Heart right ventricle (tissue), 16 donors: ENCODE measurements at regions not wholly inside any gene's neighbourhood (a gene's known extent, or its start where the extent isn't known, plus 50 kb on each side); places are given as distances from the start of the nearest gene placed in this dataset.

ENCODE experiments used
- ATAC-seq, 8 donors: fragments of 200-7000 bp; cut with Tn5 transposase; one replicate each; pipeline ENCODE4 v1.9.1; 2020; ENCODE audit warnings: mild to moderate bottlenecking in 8 of 8, moderate library complexity in 8 of 8, moderate number of reproducible peaks in 1 of 8
- DNase-seq, 2 donors: peaks; one replicate each; pipeline ENCODE4 v3.0.0-alpha.2; 2020
- H3K27ac ChIP-seq, 10 donors: fragments of 200-600 bp; sonication (generic) in 2 of 10; one replicate each; pipeline versions ENCODE4 v1.5.0 to v1.8.0; 2020 to 2022; ENCODE audit warnings: mild to moderate bottlenecking in 3 of 10
- H3K27me3 ChIP-seq, 7 donors: fragments of 200-600 bp; one replicate each; pipeline ENCODE4 v1.8.0; 2021 to 2022; ENCODE audit warnings: mild to moderate bottlenecking in 2 of 7
- H3K36me3 ChIP-seq, 9 donors: fragments of 200-600 bp; sonication (generic) in 1 of 9; one replicate each; pipeline versions ENCODE4 v1.5.0 to v1.8.0; 2020 to 2022; ENCODE audit warnings: mild to moderate bottlenecking in 2 of 9
- H3K4me1 ChIP-seq, 9 donors: fragments of 200-600 bp; sonication (generic) in 1 of 9; one replicate each; pipeline versions ENCODE4 v1.5.0 to v1.8.0; 2020 to 2022; ENCODE audit warnings: mild to moderate bottlenecking in 4 of 9
- H3K4me3 ChIP-seq, 10 donors: fragments of 200-600 bp; sonication (generic) in 2 of 10; one replicate each; pipeline versions ENCODE4 v1.5.0 to v1.8.0; 2020 to 2022; ENCODE audit warnings: mild to moderate bottlenecking in 7 of 10, moderate library complexity in 2 of 10
- H3K9me3 ChIP-seq, 11 donors: fragments of 200-600 bp in 10 of 11; sonication (generic) in 2 of 11; one replicate each; pipeline versions ENCODE4 v1.5.0 to v1.8.0; 2013 to 2022; ENCODE audit warnings: mild to moderate bottlenecking in 2 of 11, control low read depth in 1 of 11, moderate library complexity in 1 of 11
- CTCF ChIP-seq, 9 donors: fragments of 200-600 bp; sonication (generic) in 2 of 9; IDR thresholded peaks; one replicate each; pipeline versions ENCODE4 v1.5.0 to v1.8.0; 2021 to 2022; ENCODE audit warnings: antibody characterized with exemption in 9 of 9, mild to moderate bottlenecking in 5 of 9, moderate library complexity in 1 of 9
- WGBS, 2 donors: extraction: QIAGEN DNeasy Blood & Tissue Kit; methylation state at CpG; one replicate each; pipeline ENCODE4 v1.1.7; 2013; ENCODE audit warnings: inconsistent platforms in 1 of 2; 5-methylcytosine and 5-hydroxymethylcytosine counted together
- intact Hi-C, 10 donors: fragments of 100-400 bp; cut with DNase I; formaldehyde crosslinking; loops; one replicate each; pipeline versions ENCODE4 v1.11.1 to v1.14.2; 2022
- donor health status: Arrhythmogenic right ventricular cardiomyopathy.
- donor health status: ischemic (EF 13 %, LVEDD 7.1; RV severe dilation, severe dysfunction).
- donor health status: healthy with polysubstance abuse.
- donor health status: DM: no; HTN: yes; CAD: no.
- donor health status: DM: no; HTN: no; CAD: no.
- donor health status: ischemic (EF 25% LVEDD 6.9; RV normal size, moderate dysfunction).
- donor health status: ischemic (EF 25% LVEDD 5.7; RV mildly dilated, moderate dysfunction).
- donor health status: healthy.
- donor health status: DM: yes; HTN: yes; CAD: no.
- donor health status: Ischemic cardiomyopathy.
- donor health status: ischemic (EF 35%, LVEDD 5.7; RV mildly dilated, moderate dysfunction).
- donor health status: nonischemic (EF 11% LVEDD 7.7; RV severe dilation, severe dysfunction).
- donor health status: DM: yes; HTN: yes; CAD: no.
- donor health status: PGD.
- donor health status: ischemic (EF 29% LVEDD 5.4; RV normal size, mild dysfunction).
- donor health status: nonischemic (EF 23%, LVEDD 6.1; RV moderate dilation, normal function).

- H3K9me3 ChIP-seq, result no peaks in the 10 kb centered on the region
- intact Hi-C loops, result no loop called here
- H3K4me3 ChIP-seq, result no peak overlapping the region
- peaks cover 0 to 38% (median 6%) of the 10 kb centered on the region in 7 donors for H3K27me3 ChIP-seq
- no peak for TF ChIP-seq CTCF (IDR thresholded peaks at IDR 0.05)
- DNase-seq, result no peak
- 90 to 91% methylated on average over 10 of the region's 10 CpGs for WGBS, 2 donors
- no peak overlapping the region for H3K27ac ChIP-seq
- H3K4me1 ChIP-seq, result no peaks in the 10 kb centered on the region
- H3K36me3 ChIP-seq, result no peaks in the 10 kb centered on the region
- no peak for ATAC-seq
Measured at GRCh38 chr18:78697446-78697845, 282.2 kb upstream of the SALL3 start.

GRCh38 chr18:78698914-78699313 is 280.7 kb upstream of the SALL3 start:
- Histone ChIP-seq H3K9me3 (no peaks in the 10 kb centered on the region), H3K27me3 (peaks cover 0 to 38% (median 6%) of the 10 kb centered on the region in 7 donors), H3K4me1 (no peaks in the 10 kb centered on the region), H3K4me3 (no peak overlapping the region), H3K27ac (no peak overlapping the region), H3K36me3 (no peaks in the 10 kb centered on the region)
- TF ChIP-seq CTCF (IDR thresholded peaks at IDR 0.05), result no peak
- DNase-seq (no peak), ATAC-seq (no peak)
- 86 to 89% methylated on average over 5 of the region's 5 CpGs for WGBS, 2 donors
- intact Hi-C loops, result no loop called here

GRCh38 chr18:78699499-78699898 is 280.1 kb upstream of the SALL3 start:
- H3K4me1 ChIP-seq, result no peaks in the 10 kb centered on the region
- no peak for DNase-seq
- no peak for ATAC-seq
- TF ChIP-seq CTCF (IDR thresholded peaks at IDR 0.05), result no peak
- intact Hi-C loops, result no loop called here
- H3K9me3 ChIP-seq, result no peaks in the 10 kb centered on the region
- peaks cover 0 to 38% (median 6%) of the 10 kb centered on the region in 7 donors for H3K27me3 ChIP-seq
- H3K4me3 ChIP-seq, result no peak overlapping the region
- 87 to 88% methylated on average over 12 of the region's 12 CpGs for WGBS, 2 donors
- H3K36me3 ChIP-seq, result no peaks in the 10 kb centered on the region
- H3K27ac ChIP-seq, result no peak overlapping the region

- WGBS, 2 donors, result 60% methylated on average over 13 of the region's 13 CpGs
- ATAC-seq (no peak), DNase-seq (no peak)
- no peak overlapping the region for H3K27ac ChIP-seq
- no peak overlapping the region for H3K4me3 ChIP-seq
- H3K4me1 ChIP-seq, result no peaks in the 10 kb centered on the region
- no peaks in the 10 kb centered on the region for H3K36me3 ChIP-seq
- peaks cover 0 to under 1% (median 0%) of the 10 kb centered on the region in 11 donors for H3K9me3 ChIP-seq
- intact Hi-C loops, result no loop called here
- TF ChIP-seq CTCF (IDR thresholded peaks at IDR 0.05), result no peak
- H3K27me3 ChIP-seq, result peaks cover 0 to 39% (median 6%) of the 10 kb centered on the region in 7 donors
Measured at GRCh38 chr18:78701771-78702396, 277.7 kb upstream of the SALL3 start.
